ENCODE measurements at regions not wholly inside any gene's neighbourhood (a gene's known extent, or its start where the extent isn't known, plus 50 kb on each side); places are given as distances from the start of the nearest gene placed in this dataset.

GRCh38 chr6:18672852-18673251, 285.7 kb downstream of the RNF144B start (continued):
- TF ChIP-seq CBFB (IDR thresholded peaks at IDR 0.05; ENCODE audit: low read depth) (no peak), YY1 (IDR thresholded peaks at IDR 0.05; ENCODE audit: low read depth, low read length) (no peak)

GRCh38 chr6:18674346-18674745, 287.2 kb downstream of the RNF144B start:
- FAIRE-seq (no peak), ATAC-seq (no peak), DNase-seq (ENCODE audit: low read depth, low spot score) (no peak)
- Histone ChIP-seq H3K27me3 (replicated peaks in 1 of 2; ENCODE audit: control insufficient read depth in 2 of 2, insufficient read depth in 2 of 2, low read length in 1 of 2) (no peaks in the 10 kb centered on the region), H3K4me1 (ENCODE audit: control insufficient read depth, insufficient read depth, low read length) (no peaks in the 10 kb centered on the region), H3K4me2 (ENCODE audit: control insufficient read depth, insufficient read depth) (no peak overlapping the region), H3K9me3 (replicated peaks; ENCODE audit: control insufficient read depth, insufficient read depth, low read length) (no peaks in the 10 kb centered on the region), H3K79me2 (ENCODE audit: control insufficient read depth, insufficient read depth, low read length) (no peaks in the 10 kb centered on the region), H4K20me1 (ENCODE audit: control insufficient read depth, insufficient read depth) (no peaks in the 10 kb centered on the region), H3K9ac (ENCODE audit: control insufficient read depth, insufficient read depth, low read length) (no peak overlapping the region), H3K4me3 (no peak overlapping the region), H3K36me3 (ENCODE audit: control insufficient read depth in 2 of 2, insufficient read depth in 2 of 2, low read length in 1 of 2) (no peaks in the 10 kb centered on the region), H3K27ac (ENCODE audit: control insufficient read depth, insufficient read depth) (no peak overlapping the region), H2AFZ (ENCODE audit: control insufficient read depth, low read depth, low read length) (no peak overlapping the region)
- RAD21 ChIA-PET (ENCODE audit: unreplicated experiment): no interaction called here
- SMC1A ChIA-PET (ENCODE audit: uncharacterized antibody, unreplicated experiment): no interaction called here
- TF ChIP-seq MTA2 (IDR thresholded peaks at IDR 0.05; ENCODE audit: low read depth) (no peak), MLLT1 (IDR thresholded peaks at IDR 0.05) (no peak), MTA3 (IDR thresholded peaks at IDR 0.05; ENCODE audit: borderline replicate concordance, low read length) (no peak), SUPT20H (IDR thresholded peaks at IDR 0.05; ENCODE audit: borderline replicate concordance, control insufficient read depth, low read depth, low read length) (no peak), IRF5 (IDR thresholded peaks at IDR 0.05; ENCODE audit: borderline replicate concordance) (no peak)
- CTCF ChIA-PET: no interaction called here
- POLR2A ChIA-PET: no interaction called here
- no TSS peak for BruUV-seq (replicated peaks)
- intact Hi-C loops (cut with micrococcal nuclease; ENCODE audit: unreplicated experiment): no loop called here
- in situ Hi-C loops (cut with MboI): no loop called here

All from GM12878 (cell line).